DMS153 treated with DMSO at 0.1 percent for 48 hours (cell line): ENCODE measurements at regions not wholly inside any gene's neighbourhood (a gene's known extent, or its start where the extent isn't known, plus 50 kb on each side); places are given as distances from the start of the nearest gene placed in this dataset.

Source experiments
- DNase-seq: peaks from one replicate; lab custom pipeline; 2025; ENCODE audit not compliant: unreplicated experiment; lab: John Stamatoyannopoulos, UW

DNA sequence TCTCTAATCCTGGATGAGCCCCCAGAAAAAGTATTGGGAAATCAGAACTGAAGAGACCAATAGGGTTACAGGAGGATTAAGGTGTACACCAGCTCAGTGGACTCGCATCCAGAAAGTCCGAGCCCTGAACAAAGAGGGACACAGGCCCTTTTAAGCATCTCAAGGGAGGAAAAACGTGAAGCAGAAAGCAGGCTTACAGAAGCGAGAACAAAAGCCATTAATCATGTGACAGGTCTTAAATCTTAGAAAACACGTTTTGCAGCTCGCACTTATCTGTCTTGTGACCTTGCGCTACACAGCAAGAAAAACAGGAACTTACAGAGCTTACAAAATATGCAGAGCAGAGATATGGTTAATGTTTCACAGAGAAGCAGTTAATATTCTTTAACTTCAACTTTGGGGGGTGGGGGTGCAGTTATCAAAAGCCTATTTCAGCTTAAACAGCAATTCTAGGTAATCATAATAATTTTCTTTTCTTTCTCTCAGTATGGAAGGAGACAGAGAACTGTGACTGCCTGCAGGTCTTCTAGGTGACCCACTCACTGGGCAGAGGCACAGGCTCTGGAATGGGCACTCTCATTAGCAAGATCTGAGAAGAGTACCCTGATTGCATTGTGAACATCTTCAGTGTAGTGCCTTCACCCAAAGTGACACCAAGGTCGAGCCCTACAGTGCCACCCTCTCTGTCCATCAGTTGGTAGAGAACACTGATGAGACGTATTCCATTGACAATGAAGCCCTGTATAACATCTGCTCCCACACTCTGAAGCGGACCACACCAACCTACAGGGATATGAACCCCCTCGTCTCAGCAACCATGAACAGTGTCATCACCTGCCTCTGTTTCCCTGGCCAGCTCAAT, 65.0 kb upstream of the MOCS1 start:
- DNase-seq: no peak

GRCh38 chr6:39998126-39998525, 63.9 kb upstream of the MOCS1 start:
- DNase-seq: no peak

- DNase-seq: no peak
These were observed 62.9 kb upstream of the MOCS1 start for GRCh38 chr6:39997101-39997635.

- no peak for DNase-seq
These were observed 61.4 kb upstream of the MOCS1 start for GRCh38 chr6:39995633-39996032.

DNA sequence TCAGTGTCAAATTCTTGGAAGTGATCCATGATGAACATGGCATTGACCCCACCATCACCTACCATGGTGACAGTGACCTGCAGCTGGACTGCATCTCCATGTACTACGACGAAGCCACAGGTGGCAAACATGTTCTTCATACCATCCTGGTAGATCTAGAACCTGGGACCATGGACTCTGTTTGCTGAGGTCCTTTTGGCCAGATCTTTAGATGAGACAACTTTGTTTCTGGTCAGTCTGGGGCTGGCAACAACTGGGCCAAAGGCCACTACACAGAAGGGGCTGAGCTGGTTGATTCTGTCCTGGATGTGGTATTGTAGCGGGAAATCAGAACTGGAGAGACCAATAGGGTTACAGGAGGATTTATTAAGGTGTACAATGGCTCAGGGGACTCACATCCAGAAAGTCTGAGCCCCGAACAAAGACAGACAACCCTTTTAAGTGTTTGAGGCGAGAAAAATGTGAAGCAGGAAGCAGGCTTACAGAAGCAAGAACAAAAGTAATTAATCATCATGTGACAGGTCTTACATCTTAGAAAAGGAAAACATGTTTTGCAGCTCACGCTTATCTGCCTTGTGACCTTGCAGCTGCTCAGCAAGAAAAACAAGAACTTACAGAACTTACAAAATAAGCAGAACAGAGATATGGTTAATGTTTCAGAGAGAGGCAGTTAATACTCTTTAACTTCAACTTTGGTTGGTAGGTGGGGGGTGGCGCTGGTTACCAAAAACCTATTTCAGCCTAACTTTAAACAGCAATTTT, 58.8 kb upstream of the MOCS1 start:
- DNase-seq: no peak
